Effector memory CD8-positive, alpha-beta T cell (primary cell): ENCODE measurements at regions not wholly inside any gene's neighbourhood (a gene's known extent, or its start where the extent isn't known, plus 50 kb on each side); places are given as distances from the start of the nearest gene placed in this dataset.

Source experiments
- ATAC-seq: fragments of 150-1000 bp; cut with Tn5 transposase; replicated peaks from 2 replicates; pipeline ENCODE4 v1.10.0; 2021; ENCODE audit warnings: mild to moderate bottlenecking, moderate library complexity
- DNase-seq, 3 experiments: peaks; one replicate each; pipeline ENCODE4 v3.0.0; 2021
- H3K27ac Mint-ChIP-seq, 2 donors: one replicate each; pipeline ENCODE4 v1.8.0; 2022; ENCODE audit warnings: mild to moderate bottlenecking in 2 of 2, mixed read lengths in 2 of 2, moderate library complexity in 2 of 2
- H3K27me3 Mint-ChIP-seq, 2 donors: one replicate each; pipeline ENCODE4 v1.8.0; 2022; ENCODE audit warnings: mixed read lengths in 2 of 2
- H3K36me3 Mint-ChIP-seq: one replicate; pipeline ENCODE4 v1.8.0; 2022; ENCODE audit warnings: mild to moderate bottlenecking, moderate library complexity, mixed read lengths; ENCODE audit not compliant: insufficient read depth
- H3K4me1 Mint-ChIP-seq, 2 donors: one replicate each; pipeline ENCODE4 v1.8.0; 2022; ENCODE audit warnings: low read depth in 2 of 2, mixed read lengths in 2 of 2
- H3K4me3 Mint-ChIP-seq, 2 donors: one replicate each; pipeline ENCODE4 v1.8.0; 2022; ENCODE audit warnings: mild to moderate bottlenecking in 2 of 2, mixed read lengths in 2 of 2, moderate library complexity in 2 of 2
- H3K9me3 Mint-ChIP-seq, 2 donors: one replicate each; pipeline ENCODE4 v1.8.0; 2022; ENCODE audit warnings: mixed read lengths in 2 of 2

GRCh38 chr2:221153226-221153625, 418.9 kb downstream of the EPHA4 start:
- no peak for DNase-seq
- H3K36me3 Mint-ChIP-seq, result no peaks in the 10 kb centered on the region
- no peaks in the 10 kb centered on the region for H3K4me1 Mint-ChIP-seq
- H3K9me3 Mint-ChIP-seq, result no peaks in the 10 kb centered on the region
- no peak overlapping the region for H3K27ac Mint-ChIP-seq
- peaks cover 13 to 17% of the 10 kb centered on the region in 2 donors for H3K27me3 Mint-ChIP-seq
- H3K4me3 Mint-ChIP-seq, result no peak overlapping the region
- no peak for ATAC-seq

GRCh38 chr2:221154176-221154575, 417.9 kb downstream of the EPHA4 start:
- no peaks in the 10 kb centered on the region for H3K36me3 Mint-ChIP-seq
- H3K9me3 Mint-ChIP-seq, result no peaks in the 10 kb centered on the region
- no peaks in the 10 kb centered on the region for H3K4me1 Mint-ChIP-seq
- H3K4me3 Mint-ChIP-seq, result no peak overlapping the region
- no peak for DNase-seq
- no peak overlapping the region for H3K27ac Mint-ChIP-seq
- no peak for ATAC-seq
- H3K27me3 Mint-ChIP-seq, result peaks cover 13 to 17% of the 10 kb centered on the region in 2 donors

- H3K27ac Mint-ChIP-seq, result no peak overlapping the region
- no peaks in the 10 kb centered on the region for H3K9me3 Mint-ChIP-seq
- DNase-seq (no peak), ATAC-seq (no peak)
- H3K4me3 Mint-ChIP-seq, result no peak overlapping the region
- H3K27me3 Mint-ChIP-seq, result peaks cover 6 to 7% of the 10 kb centered on the region in 2 donors
- no peaks in the 10 kb centered on the region for H3K36me3 Mint-ChIP-seq
- no peaks in the 10 kb centered on the region for H3K4me1 Mint-ChIP-seq
These were observed 415.9 kb downstream of the EPHA4 start for GRCh38 chr2:221156062-221156734.

GRCh38 chr2:221161186-221161585, 410.9 kb downstream of the EPHA4 start:
- Mint-ChIP-seq H3K4me3 (no peak overlapping the region), H3K27ac (no peak overlapping the region), H3K9me3 (no peaks in the 10 kb centered on the region), H3K27me3 (peaks cover 2 to 14% of the 10 kb centered on the region in 2 donors), H3K4me1 (no peaks in the 10 kb centered on the region), H3K36me3 (no peaks in the 10 kb centered on the region)
- ATAC-seq, result no peak
- DNase-seq, result no peak

- H3K36me3 Mint-ChIP-seq, result no peaks in the 10 kb centered on the region
- H3K27ac Mint-ChIP-seq, result no peak overlapping the region
- H3K9me3 Mint-ChIP-seq, result no peaks in the 10 kb centered on the region
- H3K27me3 Mint-ChIP-seq, result peaks cover 0 to 14% of the 10 kb centered on the region in 2 donors
- H3K4me1 Mint-ChIP-seq, result no peaks in the 10 kb centered on the region
- ATAC-seq, result no peak
- no peak overlapping the region for H3K4me3 Mint-ChIP-seq
- no peak for DNase-seq
These were observed 405.8 kb downstream of the EPHA4 start for GRCh38 chr2:221166292-221166691.

- Mint-ChIP-seq H3K27ac (no peak overlapping the region), H3K4me1 (no peaks in the 10 kb centered on the region)
- DNase-seq, result no peak
These were observed 404.5 kb downstream of the EPHA4 start for GRCh38 chr2:221167561-221167960.

GRCh38 chr2:221169724-221170123, 402.4 kb downstream of the EPHA4 start:
- Mint-ChIP-seq H3K4me3 (no peak overlapping the region), H3K4me1 (no peaks in the 10 kb centered on the region), H3K27ac (no peak overlapping the region), H3K27me3 (no peaks in the 10 kb centered on the region), H3K9me3 (no peaks in the 10 kb centered on the region), H3K36me3 (no peaks in the 10 kb centered on the region)
- ATAC-seq (no peak), DNase-seq (no peak)

More at GRCh38 chr2:221167561-221167960, 404.5 kb downstream of the EPHA4 start:
- H3K9me3 Mint-ChIP-seq, result no peaks in the 10 kb centered on the region
- H3K27me3 Mint-ChIP-seq, result peaks cover 0 to 7% of the 10 kb centered on the region in 2 donors
- no peak overlapping the region for H3K4me3 Mint-ChIP-seq
- no peaks in the 10 kb centered on the region for H3K36me3 Mint-ChIP-seq
- ATAC-seq, result no peak

GRCh38 chr2:221170548-221170947, 401.6 kb downstream of the EPHA4 start:
- no peaks in the 10 kb centered on the region for H3K27me3 Mint-ChIP-seq
- H3K36me3 Mint-ChIP-seq, result no peaks in the 10 kb centered on the region
- H3K27ac Mint-ChIP-seq, result no peak overlapping the region
- no peak overlapping the region for H3K4me3 Mint-ChIP-seq
- no peaks in the 10 kb centered on the region for H3K9me3 Mint-ChIP-seq
- no peaks in the 10 kb centered on the region for H3K4me1 Mint-ChIP-seq
- ATAC-seq, result no peak
- DNase-seq, result no peak

- H3K9me3 Mint-ChIP-seq, result peaks cover 0 to 1% of the 10 kb centered on the region in 2 donors
- ATAC-seq (no peak), DNase-seq (no peak)
- no peak overlapping the region for H3K27ac Mint-ChIP-seq
- H3K4me1 Mint-ChIP-seq, result no peaks in the 10 kb centered on the region
- H3K36me3 Mint-ChIP-seq, result no peaks in the 10 kb centered on the region
- peaks cover 5 to 9% of the 10 kb centered on the region in 2 donors for H3K27me3 Mint-ChIP-seq
- no peak overlapping the region for H3K4me3 Mint-ChIP-seq
These were observed 395.4 kb downstream of the EPHA4 start for GRCh38 chr2:221176667-221177066.

GRCh38 chr2:221178139-221178538, 394.0 kb downstream of the EPHA4 start:
- Mint-ChIP-seq H3K27ac (no peak overlapping the region), H3K27me3 (peaks cover 5 to 9% of the 10 kb centered on the region in 2 donors), H3K4me1 (no peaks in the 10 kb centered on the region), H3K4me3 (no peak overlapping the region), H3K9me3 (peaks cover 0 to 1% of the 10 kb centered on the region in 2 donors), H3K36me3 (no peaks in the 10 kb centered on the region)
- DNase-seq (no peak), ATAC-seq (no peak)

GRCh38 chr2:221186873-221187272, 385.2 kb downstream of the EPHA4 start:
- H3K27me3 Mint-ChIP-seq, result peaks cover 28 to 29% of the 10 kb centered on the region in 2 donors
- H3K4me1 Mint-ChIP-seq, result no peaks in the 10 kb centered on the region
- no peaks in the 10 kb centered on the region for H3K36me3 Mint-ChIP-seq
- no peaks in the 10 kb centered on the region for H3K9me3 Mint-ChIP-seq
- DNase-seq, result no peak
- H3K27ac Mint-ChIP-seq, result no peak overlapping the region
- no peak overlapping the region for H3K4me3 Mint-ChIP-seq
- ATAC-seq, result no peak

- H3K9me3 Mint-ChIP-seq, result peaks cover 0 to 7% of the 10 kb centered on the region in 2 donors
These were observed 382.6 kb downstream of the EPHA4 start for GRCh38 chr2:221189431-221190067.

GRCh38 chr2:221195829-221196228, 376.3 kb downstream of the EPHA4 start:
- peaks cover 0 to 7% of the 10 kb centered on the region in 2 donors for H3K9me3 Mint-ChIP-seq
- H3K27ac Mint-ChIP-seq, result no peak overlapping the region
- no peaks in the 10 kb centered on the region for H3K4me1 Mint-ChIP-seq
- no peak overlapping the region for H3K4me3 Mint-ChIP-seq
- no peaks in the 10 kb centered on the region for H3K36me3 Mint-ChIP-seq
- no peak for ATAC-seq
- peaks cover 0 to 14% of the 10 kb centered on the region in 2 donors for H3K27me3 Mint-ChIP-seq
- DNase-seq, result no peak

More at GRCh38 chr2:221189431-221190067, 382.6 kb downstream of the EPHA4 start:
- Mint-ChIP-seq H3K27me3 (peaks cover 28 to 40% of the 10 kb centered on the region in 2 donors), H3K36me3 (no peaks in the 10 kb centered on the region), H3K27ac (no peak overlapping the region), H3K4me1 (no peaks in the 10 kb centered on the region), H3K4me3 (no peak overlapping the region)
- ATAC-seq (no peak), DNase-seq (no peak)

GRCh38 chr2:221197225-221197856, 374.8 kb downstream of the EPHA4 start:
- H3K4me1 Mint-ChIP-seq, result no peaks in the 10 kb centered on the region
- H3K9me3 Mint-ChIP-seq, result peaks cover 0 to 7% of the 10 kb centered on the region in 2 donors
- no peak for DNase-seq
- H3K36me3 Mint-ChIP-seq, result no peaks in the 10 kb centered on the region
- no peak overlapping the region for H3K4me3 Mint-ChIP-seq
- ATAC-seq, result no peak
- peak overlapping the region in 1 of 2 donors; percentile 74 for H3K27ac Mint-ChIP-seq
- peaks cover 0 to 8% of the 10 kb centered on the region in 2 donors for H3K27me3 Mint-ChIP-seq
